ENCODE measurements at regions not wholly inside any gene's neighbourhood (a gene's known extent, or its start where the extent isn't known, plus 50 kb on each side); places are given as distances from the start of the nearest gene placed in this dataset.
"Not testable (repeated sequence)": the region's sequence is repeated elsewhere in the genome, so short reads cannot be mapped to it uniquely, and the experiment has no call there.

DNA sequence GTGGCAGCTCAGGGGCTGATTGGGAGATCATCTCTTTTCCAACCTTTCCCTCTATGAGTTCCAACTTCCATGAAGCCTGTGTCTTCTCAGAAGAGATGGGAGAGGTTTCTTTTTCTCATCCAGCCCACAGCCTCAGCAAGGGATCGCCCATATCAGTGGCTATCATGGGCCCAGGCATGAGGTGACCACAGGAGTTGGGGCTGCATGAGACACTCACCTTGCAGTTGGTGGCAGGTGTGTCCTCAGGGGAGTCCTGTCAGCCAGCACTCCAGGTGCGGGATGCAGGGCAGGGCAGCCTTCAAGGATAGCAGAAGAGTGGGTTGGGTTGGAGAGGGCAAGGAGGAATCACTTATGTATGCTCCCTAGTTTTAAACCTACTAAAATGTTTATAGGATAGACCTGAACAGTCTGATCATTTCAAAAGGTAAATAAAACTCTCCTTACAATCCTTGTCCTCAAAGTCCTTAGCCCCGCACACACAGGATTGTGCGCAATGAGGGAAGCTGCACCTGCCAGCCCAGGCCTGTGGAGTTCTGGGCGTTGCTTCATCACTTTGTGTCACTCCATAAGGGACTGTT lies 811.1 kb downstream of the KCNJ18 start:
- no peak for DNase-seq (ENCODE audit: low spot score)

DNA sequence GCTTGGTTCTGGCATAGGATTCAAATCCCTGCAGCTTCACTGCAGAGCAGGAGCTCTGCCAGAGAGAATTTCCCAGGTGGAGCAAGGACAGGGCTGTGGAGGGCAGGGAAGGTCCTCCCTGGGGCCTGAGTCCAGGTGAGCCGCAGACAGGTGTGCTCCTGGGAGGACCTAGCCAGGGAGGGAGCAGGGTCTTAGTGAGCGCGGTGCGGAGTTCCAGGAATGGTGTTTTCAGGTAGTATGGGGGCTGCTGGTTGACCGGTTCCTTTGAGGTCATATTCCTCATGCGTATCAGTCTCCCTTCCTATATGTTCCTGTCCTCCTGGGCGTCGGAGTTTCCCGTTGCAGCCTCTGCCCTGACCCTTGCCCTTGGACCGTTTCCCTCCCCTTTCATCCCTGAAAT lies 813.3 kb downstream of the KCNJ18 start:
- no peak for DNase-seq (ENCODE audit: low spot score)

DNA sequence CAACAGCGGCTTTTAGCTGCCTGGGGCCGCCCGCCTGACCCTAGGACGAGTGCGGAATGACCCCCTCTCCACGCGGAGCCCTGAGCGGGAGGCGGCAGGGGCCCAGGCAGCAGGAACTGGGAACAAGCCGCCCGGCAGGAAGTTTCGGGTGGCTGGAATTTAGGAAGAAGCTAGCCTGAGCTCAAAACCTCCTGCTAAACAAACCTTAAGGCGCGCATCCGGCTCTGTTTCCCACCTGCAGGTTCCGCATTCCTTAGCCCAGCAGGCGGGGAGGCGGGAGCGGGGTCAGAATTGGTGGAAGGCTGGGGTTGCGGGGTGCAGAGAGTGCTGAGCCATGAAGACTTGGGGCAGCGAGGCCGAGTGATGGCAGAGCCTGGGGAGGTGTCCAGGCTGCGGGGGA lies 813.9 kb downstream of the KCNJ18 start:
- no peak for DNase-seq (ENCODE audit: low spot score)

DNA sequence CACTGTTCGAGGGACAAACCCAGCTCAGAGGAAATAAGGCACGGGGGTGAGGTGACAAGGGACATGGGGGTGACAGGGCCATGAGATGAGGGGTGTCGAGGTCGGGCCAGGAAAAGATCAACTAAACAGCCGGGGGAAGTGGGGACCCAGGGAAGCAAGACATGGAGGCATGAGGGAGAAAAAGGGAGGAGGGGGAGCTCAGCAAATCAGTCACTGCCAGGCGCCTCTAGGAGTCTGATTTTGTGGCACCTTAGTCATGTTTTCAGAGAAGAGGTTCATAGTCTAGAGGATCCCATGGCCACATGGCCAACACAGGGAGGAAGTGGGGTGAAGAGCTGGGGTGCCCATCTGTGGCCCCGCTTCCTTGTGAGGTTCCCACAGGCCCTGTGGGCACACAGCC lies 814.5 kb downstream of the KCNJ18 start:
- no peak for DNase-seq (ENCODE audit: low spot score)

DNA sequence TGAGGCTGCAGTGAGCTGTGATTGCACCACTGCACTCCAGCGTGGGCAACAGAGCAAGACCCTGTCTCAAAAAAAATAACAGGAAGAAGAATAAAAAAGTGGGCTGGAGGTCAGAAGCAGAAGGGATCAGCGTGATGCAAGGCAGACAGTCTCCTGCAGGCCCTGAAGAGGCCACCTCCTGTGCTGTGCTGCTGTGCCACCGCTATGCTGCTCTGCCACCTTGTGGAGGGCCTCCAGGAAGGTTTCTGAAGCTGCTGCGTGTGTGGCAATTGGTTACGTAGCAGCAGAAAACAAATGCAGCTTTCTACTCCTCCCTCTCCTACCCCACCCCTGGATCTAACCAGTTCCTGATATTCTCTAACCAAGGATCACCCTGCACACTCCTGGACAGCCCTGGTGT lies 815.5 kb downstream of the KCNJ18 start:
- DNase-seq (ENCODE audit: low spot score) = peak; percentile 45

DNA sequence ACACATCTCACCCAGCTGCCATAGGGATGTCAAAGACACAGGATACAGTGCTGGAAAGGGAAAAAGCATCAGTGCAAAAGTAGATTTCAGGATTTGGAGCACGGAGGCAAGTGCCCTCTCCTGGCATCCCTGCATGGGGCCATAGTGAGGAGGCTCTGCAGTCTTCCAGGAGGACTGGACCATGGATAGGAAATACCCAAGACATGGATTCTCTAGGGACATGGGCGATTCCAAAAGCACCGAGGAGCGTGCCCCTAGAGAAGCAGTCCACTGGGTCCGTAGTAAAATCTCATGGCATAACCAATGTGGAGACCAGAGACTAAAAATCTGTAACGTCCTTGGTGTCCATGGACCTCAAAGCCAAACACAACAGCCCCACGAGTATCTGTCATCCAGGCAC lies 818.2 kb downstream of the KCNJ18 start:
- DNase-seq (ENCODE audit: low spot score) = no peak

DNA sequence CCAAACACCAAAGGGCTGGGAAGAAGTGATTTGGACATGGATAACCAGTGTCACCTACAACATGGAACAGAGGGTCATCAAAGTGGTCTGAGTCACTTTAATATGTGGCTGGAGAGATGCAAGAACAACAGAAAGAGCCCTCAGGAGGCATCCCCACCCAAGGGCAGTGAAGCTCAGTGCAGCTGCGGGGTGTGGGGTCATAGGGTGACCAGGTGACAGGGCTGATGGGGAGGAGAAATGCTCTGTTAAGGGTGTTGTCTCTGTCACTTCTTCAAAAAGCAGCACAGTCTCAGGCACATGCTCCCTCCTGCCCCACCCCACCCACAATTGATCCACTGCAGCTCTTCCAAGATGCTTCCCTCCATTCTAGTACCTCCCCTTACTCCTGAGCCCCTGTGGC lies 819.1 kb downstream of the KCNJ18 start:
- DNase-seq (ENCODE audit: low spot score) = no peak

DNA sequence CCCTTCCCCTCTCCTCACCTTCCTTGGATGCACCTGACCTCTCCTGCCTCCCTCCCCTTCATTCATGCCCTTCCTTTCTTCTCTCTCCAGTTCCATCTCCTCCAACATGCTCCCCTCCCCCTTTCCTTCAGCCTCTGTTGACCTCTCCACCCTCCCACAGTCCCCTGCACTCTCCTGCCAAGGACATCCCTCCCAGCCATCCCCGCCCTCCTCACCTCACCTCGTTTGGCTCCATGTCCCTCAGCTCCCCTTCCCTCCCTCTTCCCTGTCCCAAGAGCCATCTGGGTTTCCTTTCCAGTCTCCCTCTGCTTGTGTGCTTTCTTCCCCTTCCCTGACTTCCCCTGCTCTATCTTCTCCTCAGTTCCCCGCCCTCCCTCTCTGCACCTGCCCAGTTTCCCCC lies 819.7 kb downstream of the KCNJ18 start:
- no peak for DNase-seq (ENCODE audit: low spot score)

DNA sequence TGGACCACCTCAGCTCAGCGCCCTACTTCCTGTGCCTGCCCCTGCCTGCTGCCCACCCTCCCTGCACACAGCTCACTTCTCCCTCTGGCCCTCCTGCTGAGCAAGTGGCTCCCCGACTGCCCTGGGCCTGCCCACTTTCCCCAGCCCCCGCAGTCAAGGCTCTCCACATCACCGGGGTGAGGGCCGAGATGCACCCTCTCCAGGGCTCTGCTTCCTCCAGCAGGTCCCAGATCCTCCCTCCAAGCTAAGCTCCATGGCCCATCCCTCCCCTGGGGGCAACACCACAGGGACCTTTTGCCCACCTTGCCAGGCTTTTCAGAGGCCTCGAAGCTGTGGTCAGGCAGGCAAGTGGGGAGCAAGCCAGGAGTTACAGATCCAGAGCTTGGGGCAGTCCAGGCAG lies 820.2 kb downstream of the KCNJ18 start:
- no peak for DNase-seq (ENCODE audit: low spot score)

DNA sequence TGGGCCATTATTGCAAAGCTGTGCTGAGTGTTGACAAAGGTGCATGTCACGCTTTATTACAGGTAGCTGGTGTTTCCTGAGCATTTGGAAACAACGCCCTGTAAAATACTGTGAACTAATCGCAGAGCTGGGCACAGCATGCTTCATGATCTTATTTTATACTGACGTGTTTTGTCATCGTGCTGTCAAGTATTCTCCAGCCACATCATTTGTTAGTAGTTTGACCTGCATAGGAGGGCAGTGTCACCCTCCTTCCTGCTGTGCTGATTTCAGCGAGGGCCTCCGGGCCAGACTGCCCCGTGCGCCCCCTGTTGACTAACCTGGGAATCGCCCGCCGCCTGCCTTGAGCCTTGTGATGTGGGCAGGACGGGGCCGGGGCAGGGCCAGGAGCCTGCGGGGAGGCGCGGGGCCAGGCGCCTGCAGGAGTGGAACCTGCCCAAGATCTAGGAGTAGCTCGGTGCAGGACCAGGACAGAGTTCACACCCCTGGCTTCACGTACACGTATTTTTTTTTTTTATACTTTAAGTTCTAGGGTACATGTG lies 820.7 kb downstream of the KCNJ18 start:
- DNase-seq (ENCODE audit: low spot score) = no peak

DNA sequence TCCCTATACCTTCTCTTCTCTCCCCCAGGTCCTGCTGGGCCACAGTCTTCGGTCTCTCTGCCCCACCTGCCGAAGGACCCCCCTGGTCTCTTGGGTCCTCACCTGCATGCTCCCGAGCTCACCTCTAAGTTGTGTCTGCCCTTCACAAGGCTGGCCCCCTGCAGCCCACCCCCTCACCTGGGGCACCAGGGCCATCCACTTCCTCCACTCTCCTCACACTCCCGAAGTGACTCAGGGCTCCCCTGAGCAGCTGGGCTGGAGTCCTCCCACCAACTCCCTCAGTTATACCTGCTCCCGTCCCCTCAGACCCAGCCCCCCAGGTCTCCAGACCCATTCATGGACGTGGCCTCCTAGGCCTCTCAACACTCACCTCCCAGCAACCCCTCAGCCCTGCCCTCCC lies 822.0 kb downstream of the KCNJ18 start:
- no peak for DNase-seq (ENCODE audit: low spot score)

DNA sequence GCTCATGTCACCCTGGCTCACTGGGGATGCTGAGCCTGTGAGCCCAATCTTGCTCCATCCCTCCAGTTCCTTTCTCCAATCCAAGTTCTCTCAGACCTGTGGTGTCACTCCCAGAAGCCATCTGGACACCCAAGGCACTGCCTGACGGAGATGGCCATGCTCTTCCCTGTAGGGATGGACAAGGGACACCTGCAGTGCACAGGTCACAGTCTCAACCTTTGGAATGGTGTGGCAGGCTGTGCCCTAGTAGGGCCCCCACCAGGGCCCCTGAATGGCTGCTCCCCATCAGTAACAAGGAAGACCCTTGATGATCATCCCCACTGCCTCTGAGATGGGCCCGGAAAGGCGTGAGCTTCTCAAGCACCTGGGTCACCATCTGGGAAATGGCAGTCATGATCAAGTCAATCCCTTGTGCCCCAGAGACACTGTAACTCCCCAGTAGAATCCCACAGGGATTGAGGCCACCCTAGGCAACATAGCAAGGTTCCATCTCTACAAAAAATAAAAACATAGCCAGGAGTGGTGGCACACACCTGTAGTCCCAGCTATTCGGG lies 822.5 kb downstream of the KCNJ18 start:
- DNase-seq (ENCODE audit: low spot score) = no peak

DNA sequence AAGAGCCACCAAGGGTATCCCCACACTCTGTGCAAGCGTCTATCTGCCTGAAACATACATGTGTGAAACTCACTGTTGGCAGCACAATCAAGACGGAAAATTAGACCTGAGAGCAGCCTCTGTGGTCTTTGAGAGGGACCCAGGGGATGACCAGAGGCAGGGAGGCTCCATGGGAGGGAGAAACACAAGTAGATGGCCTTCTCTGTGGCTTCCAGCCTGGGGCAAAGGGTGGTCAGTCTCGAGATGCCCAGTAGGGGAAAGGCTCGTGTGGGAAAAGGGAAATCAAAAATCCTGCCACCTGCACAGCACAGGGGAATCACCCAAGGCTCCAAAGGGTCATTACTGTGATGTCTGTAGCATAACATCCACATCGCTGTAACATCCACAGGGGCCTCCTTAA lies 823.3 kb downstream of the KCNJ18 start:
- DNase-seq (ENCODE audit: low spot score) = no peak

DNA sequence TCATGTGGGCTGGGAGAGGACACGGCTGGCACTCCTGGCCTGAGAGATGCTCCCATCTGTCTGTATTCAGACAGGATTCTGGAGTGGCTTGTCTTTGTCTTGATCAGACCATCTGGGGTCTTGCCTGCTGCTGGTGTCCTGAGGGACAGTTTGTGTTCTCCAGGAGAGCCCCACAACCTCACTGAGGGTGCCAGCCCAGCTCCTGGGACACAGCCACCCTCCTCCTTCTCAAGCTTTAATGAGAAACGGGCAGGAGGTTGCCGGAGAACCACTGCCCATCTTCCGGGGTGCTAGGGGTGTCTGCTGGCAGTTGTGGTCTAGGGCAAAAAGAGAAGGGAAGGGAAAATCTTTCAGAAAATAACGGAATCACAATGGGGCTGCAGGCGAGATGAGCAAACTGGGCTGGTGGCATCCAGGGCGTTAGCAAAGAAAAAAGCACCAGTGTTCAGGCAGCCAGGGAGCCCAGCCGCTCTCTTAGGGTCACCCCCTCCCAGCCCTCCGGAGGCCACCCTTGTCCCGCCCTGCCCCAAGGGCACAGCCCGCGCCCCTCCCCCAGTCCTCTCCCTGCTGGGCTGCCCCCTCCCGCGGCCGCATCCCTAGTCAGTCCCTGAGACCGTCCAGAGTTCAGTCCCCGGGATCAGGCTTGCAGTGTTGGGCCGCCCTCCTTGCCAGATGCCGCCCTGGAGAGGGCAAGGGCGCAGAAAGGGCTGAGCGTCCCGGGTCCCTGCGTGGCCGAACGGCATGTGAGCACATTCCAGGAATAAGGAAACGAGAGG lies 824.7 kb downstream of the KCNJ18 start:
- DNase-seq (ENCODE audit: low spot score) = no peak

DNA sequence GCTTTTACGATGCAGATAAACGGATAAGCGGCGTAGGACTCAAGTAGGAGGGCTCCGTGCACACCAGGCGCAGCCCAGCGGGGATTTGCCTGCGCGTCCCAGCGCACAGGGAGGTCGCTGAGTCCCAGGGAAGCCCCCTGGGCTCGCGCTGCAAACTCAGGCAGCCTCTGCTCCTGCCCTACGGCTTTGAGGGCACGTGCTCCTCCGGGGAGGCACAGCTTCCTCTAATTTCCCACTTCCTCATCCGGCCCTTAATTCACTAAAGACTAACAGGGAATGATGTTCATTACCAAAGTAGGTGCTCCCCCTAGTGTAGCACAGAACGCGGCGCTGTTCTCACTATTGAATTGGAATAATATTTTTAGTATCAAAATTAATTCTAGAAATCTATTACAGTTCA lies 825.4 kb downstream of the KCNJ18 start:
- DNase-seq (ENCODE audit: low spot score) = no peak

DNA sequence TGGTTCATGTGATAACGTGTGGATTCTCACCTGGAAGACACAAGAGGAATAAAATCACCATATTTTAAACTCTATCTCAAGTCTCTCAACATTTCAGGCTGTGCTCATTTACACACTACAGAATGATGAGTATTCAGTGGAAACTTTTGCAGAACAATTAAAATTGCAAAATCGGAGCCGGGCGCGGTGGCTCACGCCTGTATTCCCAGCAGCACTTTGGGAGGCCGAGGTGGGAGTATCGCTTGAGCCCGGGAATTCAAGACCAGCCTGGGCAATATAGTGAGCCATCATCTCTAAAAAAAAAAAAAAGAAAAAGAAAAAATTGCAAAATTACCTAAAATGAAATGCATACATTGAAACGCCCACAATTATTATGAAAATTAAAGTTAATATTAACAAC lies 825.9 kb downstream of the KCNJ18 start:
- no peak for DNase-seq (ENCODE audit: low spot score)

DNA sequence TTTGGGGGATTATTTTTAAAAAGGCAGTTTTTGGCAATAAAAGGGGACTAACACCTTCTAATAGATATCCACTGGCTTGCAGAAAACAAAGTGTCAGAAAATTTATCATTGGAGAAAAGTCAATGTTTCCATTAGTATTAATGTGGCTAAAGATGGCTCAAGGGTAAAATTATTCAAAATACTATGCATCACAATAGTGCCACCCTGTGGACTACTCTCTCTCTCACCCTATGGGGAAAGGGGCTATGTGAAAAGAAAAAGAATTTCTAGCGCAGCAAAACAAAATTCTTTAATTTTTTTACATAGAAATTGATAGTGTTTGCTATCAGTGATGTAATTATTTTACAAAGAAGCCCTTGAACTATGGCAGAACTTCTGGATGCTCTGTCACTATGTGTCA lies 856.5 kb downstream of the KCNJ18 start:
- DNase-seq (ENCODE audit: low spot score) = not testable (repeated sequence)

DNA sequence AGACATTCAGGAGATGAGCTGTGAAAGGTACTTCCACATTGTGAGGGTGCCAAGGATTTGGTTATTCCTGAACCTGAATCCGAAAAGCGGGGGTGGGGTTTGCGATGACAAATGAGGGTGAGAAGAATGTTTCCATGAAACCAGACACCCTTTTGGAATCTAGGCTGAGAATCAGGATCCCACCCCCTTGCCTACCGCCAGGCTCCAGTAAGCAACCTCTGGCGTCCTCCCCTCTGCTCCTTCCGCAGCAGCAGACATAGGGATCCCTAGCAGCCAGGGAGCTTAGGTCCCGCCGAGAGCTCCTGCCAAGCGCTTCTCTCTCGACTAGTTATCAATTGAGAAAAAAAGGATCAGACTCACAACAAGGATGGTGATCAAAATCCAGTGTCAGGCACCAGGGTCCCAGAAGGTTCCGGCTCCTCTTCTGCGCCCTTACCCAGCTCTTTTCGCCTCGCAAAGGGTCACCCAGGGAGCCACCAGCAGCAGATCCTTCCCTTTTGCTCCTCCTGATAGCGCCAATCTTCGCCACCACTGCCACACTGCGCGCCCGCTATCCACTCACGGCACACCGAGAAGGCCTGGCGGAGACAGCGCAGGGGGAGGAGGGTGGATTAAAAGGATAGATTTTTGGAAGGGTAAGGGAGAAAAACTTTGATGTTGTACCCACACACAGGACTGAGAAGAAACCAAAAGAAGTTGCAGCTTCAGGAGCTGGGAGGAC lies 859.5 kb downstream of the KCNJ18 start:
- DNase-seq (ENCODE audit: low spot score) = not testable (repeated sequence)

DNA sequence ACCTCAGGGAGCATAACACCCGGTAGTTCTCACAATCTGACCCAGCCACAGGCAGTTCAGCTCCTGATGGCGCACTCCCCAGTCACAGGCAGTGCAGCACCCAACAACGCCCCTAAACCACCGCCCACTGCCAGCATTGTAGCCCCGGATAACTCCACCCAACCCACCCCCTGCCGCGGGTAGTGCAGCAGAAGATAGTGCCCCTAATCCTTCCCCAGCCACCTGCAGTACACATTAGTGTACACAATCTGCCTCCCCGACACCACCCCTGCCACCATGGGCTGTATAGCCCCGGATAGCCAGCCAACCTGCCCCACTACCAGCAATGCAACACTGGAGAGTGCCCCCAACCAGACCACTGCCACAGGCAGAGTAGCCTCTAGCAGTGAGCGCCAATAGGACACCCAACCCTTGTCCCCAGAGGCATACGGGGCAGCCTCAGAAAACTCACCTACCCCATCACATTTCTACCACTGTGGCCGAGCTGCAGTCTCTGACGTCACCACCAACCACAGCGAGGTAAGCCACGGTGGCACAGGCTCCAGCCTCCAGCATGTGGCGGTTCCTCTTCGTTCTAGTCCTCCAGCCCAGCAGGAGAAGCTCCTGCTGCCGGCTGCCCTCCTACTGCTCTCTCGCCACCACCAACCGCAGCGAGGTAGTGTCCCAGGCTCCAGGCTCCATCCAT lies 877.3 kb downstream of the KCNJ18 start:
- DNase-seq (ENCODE audit: low spot score) = no peak

DNA sequence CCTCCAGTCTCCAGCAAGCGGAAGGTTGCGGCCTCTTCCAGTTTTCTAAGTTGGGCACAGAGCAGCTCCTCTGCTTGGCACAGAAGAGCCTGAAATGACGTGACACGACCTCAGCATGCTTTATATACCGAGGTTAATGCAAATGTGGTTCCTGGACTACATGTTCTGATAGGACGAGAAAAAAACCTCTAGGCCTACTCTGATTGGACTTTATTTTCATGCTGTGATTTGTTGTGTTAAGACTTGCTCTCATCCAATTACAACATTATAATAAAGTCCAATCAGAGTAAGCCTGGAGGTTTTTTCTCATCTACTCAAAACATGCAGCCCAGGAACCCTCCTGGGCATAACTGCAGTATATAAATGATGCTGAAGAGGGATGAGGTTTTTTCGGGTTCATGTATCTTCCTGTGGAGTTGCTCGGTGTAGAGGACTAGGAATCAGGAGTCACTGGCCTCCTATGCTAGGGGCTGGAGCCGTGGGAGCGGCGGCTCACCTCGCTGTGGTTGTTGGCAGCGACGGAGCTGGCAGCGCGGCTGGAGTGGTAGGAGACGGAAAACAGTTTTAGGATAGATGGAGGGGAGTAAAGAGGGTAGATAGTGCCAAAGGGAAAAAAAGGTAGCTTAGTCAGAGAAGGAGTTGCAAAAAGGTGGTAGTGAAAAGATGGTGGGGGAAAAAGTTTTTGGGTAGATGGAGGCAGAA lies 878.0 kb downstream of the KCNJ18 start:
- DNase-seq (ENCODE audit: low spot score) = no peak

DNA sequence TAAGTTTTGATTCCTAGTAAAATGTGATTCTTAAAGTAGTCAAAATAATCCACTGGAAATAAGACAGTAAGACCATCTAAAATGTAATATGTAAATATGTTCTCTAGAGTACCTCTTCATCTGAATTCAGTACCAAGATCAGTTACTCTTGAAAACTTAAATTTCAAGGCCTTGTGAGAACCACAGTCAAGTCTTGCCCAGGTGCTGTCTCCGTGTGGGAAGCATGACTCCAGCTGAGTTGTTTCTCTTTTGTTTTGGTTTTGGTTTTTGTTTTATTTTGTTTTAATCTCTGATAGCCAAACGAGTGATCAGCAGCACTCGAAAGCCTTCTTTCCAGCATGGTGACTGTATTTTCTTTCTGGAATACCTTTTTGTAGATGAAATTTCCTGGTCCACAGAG lies 907.0 kb downstream of the KCNJ18 start:
- DNase-seq (ENCODE audit: low spot score) = no peak
